ENCODE measurements at regions not wholly inside any gene's neighbourhood (a gene's known extent, or its start where the extent isn't known, plus 50 kb on each side); places are given as distances from the start of the nearest gene placed in this dataset.

DNA sequence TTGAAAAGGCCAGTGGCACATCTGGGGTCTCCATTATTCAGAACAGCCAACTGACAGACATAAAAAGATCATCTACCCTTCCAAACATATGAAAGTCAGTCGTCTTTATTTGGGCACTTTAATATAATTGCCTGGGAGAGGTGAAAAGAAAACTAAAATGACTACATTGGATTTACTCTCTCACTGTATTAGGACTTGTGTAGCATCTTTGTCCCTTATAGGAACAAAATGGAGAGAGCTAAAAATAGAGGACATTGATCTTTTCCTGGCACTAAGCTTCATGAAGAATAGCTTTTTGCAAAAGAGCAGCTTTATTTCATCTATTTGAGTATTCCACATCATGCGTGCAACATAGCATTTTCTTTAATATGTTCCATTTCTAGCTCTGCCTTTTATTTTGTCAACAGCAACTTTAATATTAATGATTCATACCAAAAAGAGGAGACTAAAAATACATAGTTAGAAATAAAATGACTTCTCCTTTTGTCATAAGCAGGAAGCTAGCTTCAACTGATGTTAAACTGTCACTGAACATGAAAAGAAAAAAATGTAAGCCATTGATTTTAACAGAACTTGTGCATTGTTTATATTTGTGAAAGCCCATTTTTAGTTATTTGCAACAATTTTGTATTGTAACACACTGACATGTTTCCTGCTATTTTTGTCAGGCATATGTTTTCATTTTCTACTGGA, 254.6 kb downstream of the SEC23A start:
- no peak for DNase-seq (ENCODE audit: low read depth in 2 of 3, low spot score in 2 of 3)

DNA sequence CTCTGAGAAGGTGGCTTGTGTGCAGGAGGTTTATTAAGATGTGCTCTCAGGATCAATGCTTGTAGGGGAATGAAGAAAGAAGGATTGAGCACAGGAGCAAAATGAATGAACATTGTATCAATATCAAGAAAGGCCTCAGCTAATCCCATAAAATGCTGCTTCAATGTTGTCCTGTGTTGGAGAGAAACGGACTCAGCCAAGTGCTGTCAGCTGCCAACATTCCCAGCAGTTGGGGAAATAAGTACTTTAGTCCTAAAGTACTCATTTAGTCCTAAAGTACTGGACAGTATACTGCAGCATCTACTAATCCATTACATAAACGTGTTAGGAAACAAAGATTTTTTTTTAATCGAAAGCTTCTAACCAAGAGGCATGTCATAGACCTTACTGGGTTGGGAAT, 255.9 kb downstream of the SEC23A start:
- no peak for DNase-seq (ENCODE audit: low read depth in 2 of 3, low spot score in 2 of 3)

DNA sequence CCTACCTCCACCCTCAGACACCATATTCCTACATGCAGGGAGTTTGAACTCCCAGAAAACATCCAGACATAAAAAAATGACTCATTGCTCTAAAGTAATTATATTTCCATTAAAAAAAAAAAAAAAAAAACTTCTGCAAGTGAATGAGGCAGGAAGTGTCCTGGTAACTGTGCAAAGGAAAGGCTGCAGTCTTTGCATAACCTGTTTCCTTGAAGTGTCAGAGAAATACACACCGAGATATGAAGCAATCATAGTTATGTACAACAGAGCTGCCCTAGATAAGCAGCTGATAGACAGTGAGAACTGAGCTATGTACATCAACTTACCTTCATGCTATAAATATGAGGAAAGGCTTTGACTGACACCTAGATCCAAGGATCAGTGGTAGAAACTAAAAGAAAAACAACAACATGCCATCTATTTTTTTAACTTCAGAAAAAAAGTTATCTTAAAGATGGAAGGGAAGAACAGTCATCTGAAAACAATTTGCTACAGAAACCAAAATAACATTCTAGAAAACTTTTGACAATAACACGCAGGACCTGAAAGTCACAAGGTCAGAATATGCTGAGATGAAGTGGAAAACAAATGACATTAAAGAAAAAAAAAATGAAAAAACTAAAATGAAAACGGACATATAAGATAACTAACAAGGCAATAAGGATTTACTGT, 263.2 kb downstream of the SEC23A start:
- DNase-seq (ENCODE audit: low read depth in 2 of 3, low spot score in 2 of 3) = no peak

DNA sequence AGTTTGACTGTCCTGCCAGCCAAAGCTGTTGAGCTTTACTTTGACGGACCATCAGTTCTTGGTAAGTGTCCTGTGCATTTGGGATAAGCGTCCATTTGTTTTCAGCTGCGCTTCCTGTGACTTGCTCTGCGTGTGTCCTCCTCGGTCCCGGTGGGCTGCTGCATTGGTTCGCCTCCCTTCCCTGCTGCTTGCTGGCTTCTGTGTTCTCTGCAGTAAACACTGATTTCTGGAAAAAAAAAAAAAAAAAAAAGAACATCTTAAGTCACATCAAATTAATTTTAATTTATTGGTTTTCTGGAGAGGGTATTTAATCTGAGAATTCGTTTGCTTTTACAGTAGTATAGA, 264.1 kb downstream of the SEC23A start:
- no peak for DNase-seq (ENCODE audit: low read depth in 2 of 3, low spot score in 2 of 3)

DNA sequence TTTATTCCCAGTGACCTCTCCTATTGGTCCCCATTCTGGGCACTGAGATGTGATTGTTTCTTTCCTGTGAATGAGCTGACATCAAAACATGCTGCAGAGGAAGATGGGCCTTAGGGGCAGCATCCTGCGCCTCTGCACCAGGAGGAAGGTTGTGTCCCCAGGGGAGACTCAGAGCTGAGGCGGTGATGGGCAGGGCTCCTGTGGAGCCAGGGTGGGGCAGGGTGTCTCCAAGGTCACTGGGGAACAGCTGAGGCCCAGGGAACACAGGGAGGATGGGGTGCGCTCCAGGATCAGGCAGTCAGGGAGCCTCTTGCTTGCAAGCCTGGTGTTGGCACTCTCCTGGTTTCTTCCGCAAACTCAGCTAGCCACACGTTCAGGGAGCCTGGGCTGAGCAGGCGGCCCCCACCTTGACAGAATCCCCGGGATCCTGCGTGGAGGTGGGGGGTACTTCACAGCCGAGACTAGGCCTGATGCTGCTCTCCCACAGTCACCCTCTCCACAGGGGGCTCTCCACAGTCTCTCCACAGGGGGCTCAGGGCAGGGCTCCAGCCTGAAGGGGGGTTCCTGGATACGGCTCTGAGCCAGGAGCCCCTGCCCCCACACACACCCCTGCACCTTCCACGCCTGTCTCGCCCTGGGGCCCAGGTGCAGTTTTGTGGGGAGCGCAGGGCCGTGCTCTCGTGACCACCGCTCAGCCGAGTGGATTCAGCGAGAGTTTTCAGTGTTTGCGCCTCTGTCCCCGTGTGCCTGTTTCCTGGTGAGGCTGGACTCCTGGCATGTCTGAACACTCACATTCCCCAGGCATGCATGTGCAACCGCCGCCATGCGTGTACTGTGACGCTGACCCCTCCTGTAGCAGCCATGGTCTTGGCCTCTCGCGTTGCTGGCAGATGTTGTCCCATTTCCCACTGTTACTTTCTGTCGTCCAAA, 264.7 kb downstream of the SEC23A start:
- no peak for DNase-seq (ENCODE audit: low read depth in 2 of 3, low spot score in 2 of 3)

DNA sequence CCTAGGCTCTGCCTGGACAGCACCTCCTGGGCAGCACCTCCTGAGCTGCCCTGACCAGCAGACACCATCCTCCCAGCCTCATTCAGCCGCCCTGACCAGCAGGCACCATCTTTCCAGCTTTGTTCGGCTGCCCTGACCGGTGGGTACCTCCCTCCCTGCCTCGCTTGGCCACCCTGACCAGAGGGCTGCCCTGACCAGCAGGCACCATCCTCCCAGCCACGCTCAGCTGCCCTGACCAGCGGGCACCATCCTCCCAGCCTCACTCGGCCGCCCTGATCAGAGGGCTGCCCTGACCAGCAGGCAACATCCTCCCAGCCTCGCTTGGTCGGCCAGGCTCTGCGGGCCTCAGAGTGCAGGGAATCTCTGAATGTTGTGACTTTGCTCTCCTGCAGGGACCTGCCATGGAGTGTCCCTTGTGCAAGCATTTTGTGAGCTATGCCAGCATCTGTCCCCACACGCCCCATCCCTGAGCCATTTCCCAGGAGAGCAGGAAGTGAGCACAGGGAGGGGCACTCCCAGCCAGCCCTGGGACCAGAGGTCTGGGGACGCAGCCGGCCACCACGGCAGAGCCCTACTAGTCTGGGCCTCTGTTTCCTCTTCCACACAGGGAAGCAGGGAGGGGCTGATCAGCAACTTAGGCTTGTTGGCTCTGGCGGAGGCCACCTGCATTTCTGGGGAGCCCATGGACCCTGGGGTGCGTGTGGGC, 265.5 kb downstream of the SEC23A start:
- no peak for DNase-seq (ENCODE audit: low read depth in 2 of 3, low spot score in 2 of 3)

DNA sequence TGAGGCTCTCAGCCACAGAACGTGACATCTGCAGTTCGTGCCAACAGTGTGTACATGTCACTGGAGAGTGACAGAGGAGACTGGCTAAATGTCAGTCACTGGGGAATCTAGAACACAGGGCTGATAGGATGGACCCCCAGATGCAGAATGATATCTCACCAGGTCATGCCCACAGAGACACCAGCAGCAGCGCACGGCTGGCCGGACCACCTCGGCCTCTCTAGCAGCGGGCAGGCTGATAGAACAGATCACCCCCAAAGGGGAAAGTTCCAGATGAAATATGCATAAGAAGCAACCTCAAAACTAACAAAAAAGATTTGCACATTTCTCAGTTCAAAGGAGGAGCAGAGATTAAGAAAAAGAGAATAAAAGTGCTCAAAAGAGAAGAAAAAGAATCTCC, 266.5 kb downstream of the SEC23A start:
- no peak for DNase-seq (ENCODE audit: low read depth in 2 of 3, low spot score in 2 of 3)

DNA sequence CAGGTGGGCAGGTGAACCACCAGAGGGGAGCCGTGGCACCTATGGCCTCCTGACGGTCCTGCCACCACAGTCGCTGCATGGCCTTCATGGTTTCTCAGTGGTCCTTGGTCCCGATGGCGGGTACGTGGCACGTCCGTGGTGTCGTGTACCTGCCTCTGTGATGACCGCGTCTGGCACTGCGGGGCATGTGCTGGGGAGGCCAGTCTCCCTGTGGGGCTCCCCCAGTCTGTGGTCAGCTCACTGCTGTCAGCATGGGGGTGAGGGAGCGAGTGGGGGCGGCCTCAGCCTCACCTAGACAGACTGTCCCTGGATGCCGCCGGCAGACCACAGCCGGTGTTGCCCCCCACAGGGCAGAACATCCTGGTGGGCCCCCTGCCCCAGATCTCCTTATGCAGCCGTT, 267.2 kb downstream of the SEC23A start:
- DNase-seq (ENCODE audit: low read depth in 2 of 3, low spot score in 2 of 3) = no peak

DNA sequence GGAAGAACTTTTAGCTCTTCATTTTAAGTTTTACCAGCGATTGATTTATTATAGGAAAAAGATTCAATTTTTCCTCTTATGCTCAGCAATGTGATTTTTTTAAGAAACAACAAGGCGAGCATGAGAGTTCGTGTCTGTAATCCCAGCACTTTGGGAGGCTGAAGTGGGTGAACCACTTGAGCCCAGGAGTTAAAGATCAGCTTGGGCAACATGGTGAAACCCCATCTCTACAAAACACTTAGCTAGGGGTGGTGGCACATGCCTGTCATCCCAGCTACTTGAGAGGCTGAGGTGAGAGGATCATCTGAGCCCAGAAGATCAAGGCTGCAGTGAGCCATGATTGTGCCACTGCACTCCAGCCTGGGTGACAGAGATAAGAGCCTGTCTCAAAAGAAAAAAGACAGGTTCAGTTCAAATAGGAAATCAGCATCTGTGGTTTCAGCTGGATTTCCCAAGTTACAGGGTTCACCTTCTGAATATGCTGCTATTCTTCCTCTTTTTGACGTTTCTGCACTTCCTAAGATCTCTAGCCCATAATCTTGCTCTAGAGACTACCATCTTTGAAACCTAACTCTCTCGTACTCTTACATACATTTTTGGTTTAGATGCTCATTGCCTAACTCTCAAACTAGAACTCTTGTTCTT, 274.7 kb downstream of the SEC23A start:
- no peak for DNase-seq (ENCODE audit: low read depth in 2 of 3, low spot score in 2 of 3)

DNA sequence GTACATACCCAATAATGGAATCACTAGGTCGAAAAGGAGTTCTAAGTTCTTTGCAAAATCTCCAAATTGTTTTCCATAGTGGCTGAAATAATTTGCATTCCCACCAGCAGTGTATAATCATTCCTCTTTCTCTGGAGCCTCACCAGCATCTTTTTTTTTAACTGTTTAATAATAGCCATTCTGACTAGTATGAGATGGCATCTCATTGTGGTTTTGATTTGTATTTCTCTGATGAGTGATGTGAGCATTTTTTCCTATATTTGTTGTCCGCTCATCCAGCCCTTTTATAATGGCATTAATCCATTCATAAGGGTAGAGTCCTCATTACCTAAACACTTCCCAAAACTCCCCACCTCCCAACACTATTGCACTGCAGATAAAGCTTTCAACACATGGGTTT, 278.3 kb downstream of the SEC23A start:
- DNase-seq (ENCODE audit: low read depth in 2 of 3, low spot score in 2 of 3) = no peak

DNA sequence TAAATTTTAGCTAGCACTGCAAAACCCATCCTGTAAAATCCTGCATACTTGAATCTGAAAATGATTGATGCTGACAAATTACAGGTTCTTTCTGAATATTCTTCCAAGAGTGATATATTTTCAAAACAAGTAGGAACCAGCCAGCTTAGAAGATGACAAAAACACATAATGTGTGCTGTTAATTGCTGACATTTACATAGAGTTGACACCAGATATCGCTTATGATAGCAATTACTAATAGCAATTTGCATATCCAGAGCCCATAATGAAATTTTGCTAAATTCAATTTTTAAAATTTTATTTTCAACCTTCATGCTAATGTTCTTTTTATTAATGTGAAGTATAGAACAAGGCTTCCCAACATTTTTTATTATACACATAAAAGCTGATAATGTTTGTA, 284.5 kb downstream of the SEC23A start:
- no peak for DNase-seq (ENCODE audit: low read depth in 2 of 3, low spot score in 2 of 3)

DNA sequence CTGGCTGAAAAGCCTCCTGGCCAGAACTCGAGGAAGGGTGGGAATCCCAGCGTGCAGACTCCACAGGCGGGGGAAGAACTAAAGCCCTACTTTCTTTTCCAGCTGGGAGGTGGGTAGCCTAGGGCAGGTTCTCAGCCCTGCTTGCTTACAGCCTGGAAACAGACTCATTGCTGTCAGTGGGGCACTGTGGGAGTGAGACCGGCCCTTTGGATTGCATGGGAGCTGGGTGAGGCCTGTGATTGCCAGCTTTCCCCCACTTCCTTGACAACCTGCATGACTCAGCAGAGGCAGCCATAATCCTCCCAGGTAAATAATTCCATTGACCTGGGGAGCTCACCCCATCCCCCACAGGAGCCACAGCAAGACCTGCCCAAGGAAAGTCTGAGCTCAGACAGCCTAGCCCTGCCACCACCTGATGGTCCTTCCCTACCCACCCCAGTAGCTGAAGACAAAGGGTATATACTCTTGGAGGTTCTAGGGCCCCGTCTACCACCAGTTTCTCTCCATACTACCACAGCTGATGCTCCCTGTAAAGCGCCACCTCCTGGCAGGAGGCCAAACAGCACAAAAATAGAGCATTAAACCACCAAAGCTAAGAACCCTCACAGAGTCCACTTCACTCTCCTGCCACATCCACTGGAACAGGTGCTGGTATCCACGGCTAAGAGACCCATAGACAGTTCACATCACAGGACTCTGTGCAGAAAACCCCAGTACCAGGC, 294.1 kb downstream of the SEC23A start:
- no peak for DNase-seq (ENCODE audit: low read depth in 2 of 3, low spot score in 2 of 3)

DNA sequence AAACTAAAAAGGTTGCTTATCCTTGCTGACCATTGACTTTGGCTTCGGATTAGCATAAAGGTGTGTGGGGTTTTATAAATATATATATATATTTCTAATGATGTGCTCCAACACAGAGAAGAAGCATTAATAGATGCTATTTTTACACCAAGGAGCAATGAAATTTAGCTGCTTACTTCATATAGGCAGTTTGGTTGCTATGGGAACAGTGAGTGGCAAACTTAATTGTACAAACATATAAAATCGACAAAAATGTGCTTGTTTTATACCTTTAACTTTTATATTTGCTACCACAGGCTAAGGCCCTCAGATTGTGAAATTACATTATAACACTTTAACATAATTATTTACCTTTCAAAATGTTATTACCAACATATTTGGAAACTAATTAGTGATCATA, 303.4 kb downstream of the SEC23A start:
- DNase-seq (ENCODE audit: low read depth in 2 of 3, low spot score in 2 of 3) = no peak

DNA sequence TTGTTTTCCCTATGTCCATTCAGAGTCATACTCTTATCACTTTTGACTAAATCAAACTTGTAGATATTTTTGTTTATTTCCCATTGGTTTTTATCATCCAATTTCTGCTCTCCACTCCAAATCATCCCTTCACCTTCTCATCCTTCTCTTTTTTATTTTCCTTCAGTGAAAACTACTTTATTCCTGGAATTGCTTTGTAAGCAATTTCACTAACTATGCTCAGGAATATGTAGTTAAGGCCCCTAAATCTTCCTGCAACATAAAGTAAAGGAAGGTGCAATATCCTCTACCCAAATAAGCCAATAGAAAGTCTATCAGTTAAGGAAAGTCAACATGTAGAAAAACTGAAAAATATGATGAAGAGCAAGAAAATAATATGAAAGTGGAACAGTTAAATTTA, 308.4 kb downstream of the SEC23A start:
- no peak for DNase-seq (ENCODE audit: low read depth in 2 of 3, low spot score in 2 of 3)

DNA sequence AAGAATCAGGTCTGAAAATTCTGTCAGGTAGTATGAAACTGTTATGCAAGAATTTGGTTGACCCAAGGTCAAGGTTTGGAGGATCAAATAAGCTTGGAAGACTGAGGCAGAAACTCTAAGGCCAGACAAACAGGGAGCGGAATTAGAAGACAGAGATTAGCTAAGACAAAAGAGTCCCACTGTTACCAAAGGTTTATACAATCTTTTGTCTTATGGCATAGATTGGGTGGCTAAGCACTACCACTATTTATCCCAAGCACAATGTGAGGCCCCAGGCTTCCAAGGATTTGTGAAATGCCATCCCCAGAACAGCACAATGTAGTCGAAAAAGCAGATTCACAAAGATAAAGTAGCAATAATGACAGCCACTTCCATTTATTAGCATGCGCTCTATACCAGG, 311.2 kb downstream of the SEC23A start:
- DNase-seq (ENCODE audit: low read depth in 2 of 3, low spot score in 2 of 3) = no peak

DNA sequence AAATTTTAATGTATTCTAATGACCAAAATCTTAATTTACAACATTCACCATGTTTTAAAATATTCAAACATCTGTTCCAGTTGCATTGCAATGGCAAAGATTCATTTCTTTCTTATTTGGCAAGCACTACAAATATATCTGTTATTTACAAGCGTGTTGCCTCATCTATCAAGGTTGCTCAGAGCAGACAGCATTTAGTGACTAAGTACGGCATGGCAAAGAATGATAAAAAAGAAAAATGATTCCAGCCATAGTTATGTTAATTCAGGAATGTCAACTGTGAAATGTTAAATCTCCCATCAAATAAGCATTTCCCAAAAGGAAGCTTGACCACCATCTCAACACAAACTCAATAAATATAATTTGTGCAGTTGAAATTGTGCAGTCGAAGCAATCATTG, 312.1 kb downstream of the SEC23A start:
- DNase-seq (ENCODE audit: low read depth in 2 of 3, low spot score in 2 of 3) = no peak

DNA sequence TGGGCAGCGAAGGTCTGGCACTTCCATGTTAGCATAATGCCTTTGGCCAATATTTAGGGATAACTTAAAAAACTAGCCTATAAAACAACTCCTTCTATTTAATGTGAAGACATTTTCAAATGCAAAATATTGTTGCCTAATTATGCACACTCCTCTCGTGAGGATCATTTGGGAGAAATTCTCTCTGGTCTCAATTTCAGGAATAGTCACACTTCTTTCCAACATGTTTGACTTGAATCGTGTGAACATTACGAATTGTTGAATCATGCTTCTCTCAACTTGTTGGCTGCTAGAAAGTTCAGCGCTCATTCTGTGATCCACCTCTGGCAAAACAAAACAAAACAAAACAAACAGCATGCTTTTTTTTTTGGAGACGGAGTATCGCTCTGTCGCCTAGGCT, 313.2 kb downstream of the SEC23A start:
- DNase-seq (ENCODE audit: low read depth in 2 of 3, low spot score in 2 of 3) = no peak

DNA sequence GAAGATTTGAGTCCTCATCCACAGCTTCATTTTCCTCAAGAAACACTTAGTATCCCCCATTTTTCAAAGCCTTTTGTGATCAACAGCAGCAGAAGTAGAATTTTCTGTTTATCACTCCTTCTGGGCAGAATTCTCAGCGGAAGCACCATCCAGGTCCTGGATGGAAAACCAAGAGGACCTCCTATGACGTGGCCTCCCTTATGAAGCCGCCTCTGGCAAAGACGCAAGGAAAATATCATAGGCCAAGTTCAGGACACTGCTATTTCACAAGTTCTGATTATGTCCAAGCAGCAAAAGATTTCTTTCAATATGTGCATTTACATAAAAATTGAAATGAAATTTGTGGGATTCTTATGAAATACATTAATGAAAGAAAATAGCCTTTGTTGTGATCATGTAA, 315.0 kb downstream of the SEC23A start:
- DNase-seq (ENCODE audit: low read depth in 2 of 3, low spot score in 2 of 3) = no peak

DNA sequence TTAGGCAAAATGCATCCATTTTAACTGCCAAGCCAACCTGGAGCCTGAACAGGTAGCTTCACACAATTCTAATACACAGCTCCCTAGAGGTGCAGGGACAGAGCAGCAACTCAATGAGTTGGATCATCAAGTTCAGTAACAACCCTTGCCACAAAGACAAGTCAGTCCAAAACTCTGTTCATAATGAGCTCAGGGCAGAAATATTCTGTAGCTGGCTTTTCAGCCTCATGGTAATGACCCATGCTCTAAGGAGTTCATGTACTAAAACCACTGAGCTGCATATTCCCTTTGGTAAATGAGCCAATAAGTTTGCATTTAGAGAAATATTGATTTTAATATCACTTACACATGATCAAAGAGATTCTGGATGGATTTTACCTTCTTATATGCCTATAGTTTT, 316.1 kb downstream of the SEC23A start:
- DNase-seq (ENCODE audit: low read depth in 2 of 3, low spot score in 2 of 3) = no peak

DNA sequence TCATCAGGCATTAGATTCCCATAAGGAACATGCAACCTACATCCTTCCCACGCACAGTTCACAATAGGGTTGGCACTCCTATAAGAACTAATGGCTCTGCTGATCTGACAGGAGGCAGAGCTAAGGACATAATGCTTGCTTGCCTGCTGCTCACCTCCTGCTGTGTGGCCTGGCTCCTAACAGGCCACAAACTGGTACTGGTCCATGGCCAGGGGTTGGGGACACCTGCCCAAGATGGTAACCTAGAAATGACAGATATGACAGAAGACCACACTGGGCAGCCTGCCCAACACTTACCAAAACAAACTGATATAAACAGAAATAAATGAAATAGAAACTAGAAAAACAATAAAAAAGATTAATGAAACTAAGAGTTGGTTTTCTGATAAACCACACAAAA, 325.6 kb downstream of the SEC23A start:
- DNase-seq (ENCODE audit: low read depth in 2 of 3, low spot score in 2 of 3) = no peak

Measured in activated CD8-positive, alpha-beta memory T cell treated with anti-CD3 and anti-CD28 coated beads for 48 hours (primary cell).